NCI-H2171 treated with DMSO at 0.1 percent for 48 hours (cell line): ENCODE measurements at regions not wholly inside any gene's neighbourhood (a gene's known extent, or its start where the extent isn't known, plus 50 kb on each side); places are given as distances from the start of the nearest gene placed in this dataset.

ENCODE experiments used
- DNase-seq: peaks from one replicate; lab custom pipeline; 2025; lab: John Stamatoyannopoulos, UW

- DNase-seq: no peak
Measured at GRCh38 chr20:16119909-16120308, 453.3 kb downstream of the KIF16B start.

GRCh38 chr20:16115911-16116552 lies 457.2 kb downstream of the KIF16B start:
- no peak for DNase-seq

GRCh38 chr20:16113736-16114135 lies 459.5 kb downstream of the KIF16B start:
- DNase-seq: no peak

GRCh38 chr20:16111852-16112412 lies 461.3 kb downstream of the KIF16B start:
- DNase-seq: no peak

- DNase-seq: no peak
Measured at GRCh38 chr20:16111172-16111832, 461.9 kb downstream of the KIF16B start.

- DNase-seq: peak; percentile 14
Measured at GRCh38 chr20:16107172-16107870, 465.9 kb downstream of the KIF16B start.

GRCh38 chr20:16106191-16106849 lies 466.9 kb downstream of the KIF16B start:
- DNase-seq: no peak

GRCh38 chr20:16104783-16105182 lies 468.5 kb downstream of the KIF16B start:
- DNase-seq: no peak
